Suprapubic skin (tissue), 3 donors: ENCODE measurements at regions not wholly inside any gene's neighbourhood (a gene's known extent, or its start where the extent isn't known, plus 50 kb on each side); places are given as distances from the start of the nearest gene placed in this dataset.

Experiments
- CTCF ChIP-seq, 2 donors: fragments of 200-600 bp in 1 of 2; fragments of 450-650 bp in 1 of 2; sonication (generic) in 1 of 2; IDR thresholded peaks; one replicate each; pipeline ENCODE4 v1.5.1; 2016 to 2019; ENCODE audit warnings: antibody characterized with exemption in 2 of 2, mild to moderate bottlenecking in 1 of 2, moderate library complexity in 1 of 2
- POLR2AphosphoS5 ChIP-seq, 3 donors: sonication (generic); formaldehyde crosslinking; IDR thresholded peaks; one replicate each; pipeline ENCODE4 v1.6.1; 2017; ENCODE audit warnings: antibody characterized with exemption in 3 of 3

- no peak for TF ChIP-seq CTCF (IDR thresholded peaks at IDR 0.05)
- no peak for TF ChIP-seq POLR2AphosphoS5 (IDR thresholded peaks at IDR 0.05)
Observed at GRCh38 chr5:168015506-168015905, 275.9 kb upstream of the WWC1 start.
